ENCODE measurements at regions not wholly inside any gene's neighbourhood (a gene's known extent, or its start where the extent isn't known, plus 50 kb on each side); places are given as distances from the start of the nearest gene placed in this dataset.

DNA sequence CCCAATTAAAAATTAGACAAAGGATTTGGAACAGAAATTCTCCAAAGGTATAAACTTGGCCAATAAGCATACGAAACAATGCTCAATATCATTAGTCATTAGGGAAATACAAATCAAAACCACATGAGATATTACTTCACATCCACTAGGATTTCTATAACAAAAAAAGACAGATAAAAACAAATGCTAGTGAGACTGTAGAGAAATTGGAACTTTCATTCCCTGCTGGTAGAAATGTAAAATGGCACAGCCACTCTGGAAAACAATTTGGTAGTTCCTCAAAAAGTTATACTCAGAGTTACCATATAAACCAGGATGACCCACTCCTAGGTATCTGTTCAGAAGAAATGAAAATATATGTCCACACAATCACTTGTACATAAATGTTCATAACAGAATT, 71.6 kb downstream of the RPL27A start:
- no peak for DNase-seq (ENCODE audit: low read depth in 1 of 2, low spot score in 1 of 2)
- no peak overlapping the region for H3K4me3 ChIP-seq (replicated peaks; ENCODE audit: insufficient read depth, low read length)
- TF ChIP-seq SPI1 (IDR thresholded peaks at IDR 0.05; ENCODE audit: borderline replicate concordance, low read depth) (no peak), GABPA (IDR thresholded peaks at IDR 0.05; ENCODE audit: low read depth) (no peak), POLR2AphosphoS5 (IDR thresholded peaks at IDR 0.05; ENCODE audit: low read depth) (no peak)
- TF ChIP-seq, protein P1, sequence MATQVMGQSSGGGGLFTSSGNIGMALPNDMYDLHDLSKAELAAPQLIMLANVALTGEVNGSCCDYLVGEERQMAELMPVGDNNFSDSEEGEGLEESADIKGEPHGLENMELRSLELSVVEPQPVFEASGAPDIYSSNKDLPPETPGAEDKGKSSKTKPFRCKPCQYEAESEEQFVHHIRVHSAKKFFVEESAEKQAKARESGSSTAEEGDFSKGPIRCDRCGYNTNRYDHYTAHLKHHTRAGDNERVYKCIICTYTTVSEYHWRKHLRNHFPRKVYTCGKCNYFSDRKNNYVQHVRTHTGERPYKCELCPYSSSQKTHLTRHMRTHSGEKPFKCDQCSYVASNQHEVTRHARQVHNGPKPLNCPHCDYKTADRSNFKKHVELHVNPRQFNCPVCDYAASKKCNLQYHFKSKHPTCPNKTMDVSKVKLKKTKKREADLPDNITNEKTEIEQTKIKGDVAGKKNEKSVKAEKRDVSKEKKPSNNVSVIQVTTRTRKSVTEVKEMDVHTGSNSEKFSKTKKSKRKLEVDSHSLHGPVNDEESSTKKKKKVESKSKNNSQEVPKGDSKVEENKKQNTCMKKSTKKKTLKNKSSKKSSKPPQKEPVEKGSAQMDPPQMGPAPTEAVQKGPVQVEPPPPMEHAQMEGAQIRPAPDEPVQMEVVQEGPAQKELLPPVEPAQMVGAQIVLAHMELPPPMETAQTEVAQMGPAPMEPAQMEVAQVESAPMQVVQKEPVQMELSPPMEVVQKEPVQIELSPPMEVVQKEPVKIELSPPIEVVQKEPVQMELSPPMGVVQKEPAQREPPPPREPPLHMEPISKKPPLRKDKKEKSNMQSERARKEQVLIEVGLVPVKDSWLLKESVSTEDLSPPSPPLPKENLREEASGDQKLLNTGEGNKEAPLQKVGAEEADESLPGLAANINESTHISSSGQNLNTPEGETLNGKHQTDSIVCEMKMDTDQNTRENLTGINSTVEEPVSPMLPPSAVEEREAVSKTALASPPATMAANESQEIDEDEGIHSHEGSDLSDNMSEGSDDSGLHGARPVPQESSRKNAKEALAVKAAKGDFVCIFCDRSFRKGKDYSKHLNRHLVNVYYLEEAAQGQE (IDR thresholded peaks at IDR 0.05; ENCODE audit: insufficient replicate concordance, low read depth) = no peak
- TF ChIP-seq, protein P2, sequence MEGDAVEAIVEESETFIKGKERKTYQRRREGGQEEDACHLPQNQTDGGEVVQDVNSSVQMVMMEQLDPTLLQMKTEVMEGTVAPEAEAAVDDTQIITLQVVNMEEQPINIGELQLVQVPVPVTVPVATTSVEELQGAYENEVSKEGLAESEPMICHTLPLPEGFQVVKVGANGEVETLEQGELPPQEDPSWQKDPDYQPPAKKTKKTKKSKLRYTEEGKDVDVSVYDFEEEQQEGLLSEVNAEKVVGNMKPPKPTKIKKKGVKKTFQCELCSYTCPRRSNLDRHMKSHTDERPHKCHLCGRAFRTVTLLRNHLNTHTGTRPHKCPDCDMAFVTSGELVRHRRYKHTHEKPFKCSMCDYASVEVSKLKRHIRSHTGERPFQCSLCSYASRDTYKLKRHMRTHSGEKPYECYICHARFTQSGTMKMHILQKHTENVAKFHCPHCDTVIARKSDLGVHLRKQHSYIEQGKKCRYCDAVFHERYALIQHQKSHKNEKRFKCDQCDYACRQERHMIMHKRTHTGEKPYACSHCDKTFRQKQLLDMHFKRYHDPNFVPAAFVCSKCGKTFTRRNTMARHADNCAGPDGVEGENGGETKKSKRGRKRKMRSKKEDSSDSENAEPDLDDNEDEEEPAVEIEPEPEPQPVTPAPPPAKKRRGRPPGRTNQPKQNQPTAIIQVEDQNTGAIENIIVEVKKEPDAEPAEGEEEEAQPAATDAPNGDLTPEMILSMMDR (IDR thresholded peaks at IDR 0.05; ENCODE audit: insufficient read depth, low read length) = no peak
- H3K27ac ChIP-seq (replicated peaks) = no peak overlapping the region
- no peaks in the 10 kb centered on the region for H3K27me3 ChIP-seq (ENCODE audit: insufficient read depth, poor library complexity, severe bottlenecking)

DNA sequence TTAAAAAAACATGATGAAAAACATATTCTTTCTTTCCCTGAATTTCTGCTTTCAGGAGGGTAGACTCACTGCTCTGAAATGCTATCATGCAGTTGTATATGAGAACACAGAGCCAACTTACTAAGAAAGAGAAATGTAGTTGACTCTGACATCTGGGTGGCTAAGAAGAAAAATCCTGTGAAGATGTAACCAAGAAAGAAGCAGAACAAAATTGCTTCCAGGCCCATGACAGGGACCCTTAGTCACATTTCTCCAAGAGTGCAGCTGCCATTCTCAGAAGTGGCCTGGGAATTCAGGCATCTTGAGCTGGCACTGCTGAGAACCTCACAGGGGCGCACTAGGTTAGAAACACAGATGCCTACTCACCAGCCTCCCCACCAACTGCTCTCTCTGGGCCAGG, 73.6 kb downstream of the RPL27A start:
- no peaks in the 10 kb centered on the region for H3K27me3 ChIP-seq (ENCODE audit: insufficient read depth, poor library complexity, severe bottlenecking)
- no peak overlapping the region for H3K4me3 ChIP-seq (replicated peaks; ENCODE audit: insufficient read depth, low read length)
- no peak for DNase-seq (ENCODE audit: low read depth in 1 of 2, low spot score in 1 of 2)
- TF ChIP-seq, protein P1 (IDR thresholded peaks at IDR 0.05; ENCODE audit: insufficient replicate concordance, low read depth) = no peak
- no peak for TF ChIP-seq SPI1 (IDR thresholded peaks at IDR 0.05; ENCODE audit: borderline replicate concordance, low read depth)
- TF ChIP-seq, protein P2 (IDR thresholded peaks at IDR 0.05; ENCODE audit: insufficient read depth, low read length) = no peak
- H3K27ac ChIP-seq (replicated peaks) = no peak overlapping the region

DNA sequence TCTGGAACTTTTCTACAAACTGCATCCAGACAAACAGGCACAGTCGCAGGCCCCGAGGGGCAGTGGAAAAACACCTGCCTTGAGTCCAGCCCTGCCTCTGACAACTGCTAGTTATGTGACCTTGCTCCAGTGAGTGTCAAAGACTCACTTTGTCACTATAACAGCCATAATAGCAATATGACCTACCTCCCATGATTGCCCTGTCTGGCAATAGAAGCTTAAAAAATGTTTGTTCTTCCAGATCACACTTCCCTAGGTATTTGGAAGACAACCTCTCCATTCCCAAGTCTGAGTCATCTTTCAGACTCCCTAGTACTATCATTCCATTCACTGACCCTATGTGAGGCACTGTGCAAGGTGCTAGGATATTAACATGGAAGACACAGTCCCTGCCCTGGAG, 74.5 kb downstream of the RPL27A start:
- no peak overlapping the region for H3K27ac ChIP-seq (replicated peaks)

More for the DNA sequence above, 74.5 kb downstream of the RPL27A start:
- H3K4me3 ChIP-seq (replicated peaks; ENCODE audit: insufficient read depth, low read length) = no peak overlapping the region
- TF ChIP-seq GABPA (IDR thresholded peaks at IDR 0.05; ENCODE audit: low read depth) (no peak), SPI1 (IDR thresholded peaks at IDR 0.05; ENCODE audit: borderline replicate concordance, low read depth) (no peak), POLR2AphosphoS5 (IDR thresholded peaks at IDR 0.05; ENCODE audit: low read depth) (no peak)
- TF ChIP-seq, protein P2 (IDR thresholded peaks at IDR 0.05; ENCODE audit: insufficient read depth, low read length) = no peak
- TF ChIP-seq, protein P1 (IDR thresholded peaks at IDR 0.05; ENCODE audit: insufficient replicate concordance, low read depth) = no peak
- DNase-seq (ENCODE audit: low read depth in 1 of 2, low spot score in 1 of 2) = no peak
- H3K27me3 ChIP-seq (ENCODE audit: insufficient read depth, poor library complexity, severe bottlenecking) = no peaks in the 10 kb centered on the region

Measured in HL-60 (cell line).